ENCODE measurements at regions not wholly inside any gene's neighbourhood (a gene's known extent, or its start where the extent isn't known, plus 50 kb on each side); places are given as distances from the start of the nearest gene placed in this dataset.

DNA sequence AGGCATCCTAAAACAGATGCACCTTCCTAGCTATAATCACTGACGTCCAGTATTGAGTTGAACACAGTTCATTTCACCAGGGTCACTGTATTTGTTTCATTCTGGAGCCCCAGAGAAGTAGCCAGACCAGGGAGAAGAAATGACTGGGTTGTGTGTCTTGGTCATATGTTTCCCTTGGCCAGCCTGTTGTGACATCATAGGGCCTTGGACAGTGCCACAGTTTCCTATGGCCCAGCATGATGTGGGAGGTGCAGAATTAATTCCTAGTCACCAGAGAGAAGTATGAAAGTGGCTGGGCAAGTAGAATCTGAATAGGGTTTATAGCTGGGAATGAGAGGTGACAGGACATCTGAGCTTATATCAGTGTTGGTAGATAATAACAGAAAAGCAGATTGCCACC is 84.0 kb upstream of the ZBED5 start:
- TF ChIP-seq, protein P1, sequence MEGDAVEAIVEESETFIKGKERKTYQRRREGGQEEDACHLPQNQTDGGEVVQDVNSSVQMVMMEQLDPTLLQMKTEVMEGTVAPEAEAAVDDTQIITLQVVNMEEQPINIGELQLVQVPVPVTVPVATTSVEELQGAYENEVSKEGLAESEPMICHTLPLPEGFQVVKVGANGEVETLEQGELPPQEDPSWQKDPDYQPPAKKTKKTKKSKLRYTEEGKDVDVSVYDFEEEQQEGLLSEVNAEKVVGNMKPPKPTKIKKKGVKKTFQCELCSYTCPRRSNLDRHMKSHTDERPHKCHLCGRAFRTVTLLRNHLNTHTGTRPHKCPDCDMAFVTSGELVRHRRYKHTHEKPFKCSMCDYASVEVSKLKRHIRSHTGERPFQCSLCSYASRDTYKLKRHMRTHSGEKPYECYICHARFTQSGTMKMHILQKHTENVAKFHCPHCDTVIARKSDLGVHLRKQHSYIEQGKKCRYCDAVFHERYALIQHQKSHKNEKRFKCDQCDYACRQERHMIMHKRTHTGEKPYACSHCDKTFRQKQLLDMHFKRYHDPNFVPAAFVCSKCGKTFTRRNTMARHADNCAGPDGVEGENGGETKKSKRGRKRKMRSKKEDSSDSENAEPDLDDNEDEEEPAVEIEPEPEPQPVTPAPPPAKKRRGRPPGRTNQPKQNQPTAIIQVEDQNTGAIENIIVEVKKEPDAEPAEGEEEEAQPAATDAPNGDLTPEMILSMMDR (IDR thresholded peaks at IDR 0.05; ENCODE audit: insufficient read depth, low read depth, low read length, missing control alignments): no peak
- H3K4me3 ChIP-seq (ENCODE audit: low read length): no peak overlapping the region
- DNase-seq (ENCODE audit: low read depth): no peak

DNA sequence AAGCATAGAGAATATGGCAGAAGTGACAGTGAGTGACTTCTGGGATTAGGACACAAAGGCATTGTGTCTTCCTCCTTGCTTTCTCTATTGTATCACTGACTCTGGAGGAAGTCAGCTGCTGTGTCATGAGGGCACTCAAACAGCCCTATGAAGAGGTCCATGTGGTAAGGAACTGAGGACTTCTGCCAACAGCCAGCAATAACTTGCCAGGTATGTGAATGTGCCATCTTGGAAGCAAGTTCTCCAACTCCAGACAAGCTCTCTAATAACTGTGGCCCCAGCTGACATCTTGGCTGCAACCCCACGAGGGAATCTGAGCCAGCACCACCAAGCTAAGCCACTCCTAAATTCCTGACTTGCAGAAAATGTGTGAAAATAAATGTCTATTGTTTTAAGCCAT is 83.6 kb upstream of the ZBED5 start:
- TF ChIP-seq, protein P1 (IDR thresholded peaks at IDR 0.05; ENCODE audit: insufficient read depth, low read depth, low read length, missing control alignments): no peak
- DNase-seq (ENCODE audit: low read depth): no peak
- H3K4me3 ChIP-seq (ENCODE audit: low read length): no peak overlapping the region

DNA sequence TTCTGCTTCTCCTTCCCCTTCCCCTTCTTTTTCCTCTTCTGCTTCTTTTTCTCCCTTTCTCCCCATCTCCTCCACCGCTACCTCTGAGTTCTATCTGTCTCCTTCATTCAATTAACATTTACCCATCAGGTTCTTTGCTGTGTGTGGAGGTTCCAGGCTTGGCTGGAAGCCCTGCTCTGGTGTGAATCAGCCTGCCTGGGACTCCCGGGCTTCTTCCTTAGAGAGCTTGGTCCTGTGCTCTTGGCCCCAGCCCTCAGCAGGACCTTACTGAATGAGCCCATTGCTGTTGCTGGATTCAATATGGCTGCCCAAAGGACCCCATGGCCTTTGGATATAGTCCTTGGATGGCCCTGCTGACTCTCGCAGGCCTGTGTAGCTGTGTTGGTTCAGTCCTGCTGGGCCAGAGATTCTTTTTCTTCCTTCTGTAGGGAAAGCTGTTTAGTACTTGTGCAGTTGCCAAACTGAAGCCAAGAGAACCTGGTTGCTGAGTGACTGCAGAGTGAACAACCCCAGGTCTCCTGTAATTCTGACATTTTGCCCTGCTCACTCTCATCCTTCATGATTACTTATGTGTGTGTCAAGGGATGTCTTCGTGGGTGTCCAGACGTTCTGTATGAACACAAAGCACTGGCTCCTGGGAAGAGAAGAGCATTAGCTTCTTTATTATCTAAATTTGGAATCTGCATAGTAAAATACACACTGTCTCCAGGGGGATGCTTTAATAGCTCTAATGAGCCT is 81.0 kb upstream of the ZBED5 start:
- TF ChIP-seq, protein P1 (IDR thresholded peaks at IDR 0.05; ENCODE audit: insufficient read depth, low read depth, low read length, missing control alignments): no peak
- H3K4me3 ChIP-seq (ENCODE audit: low read length): no peak overlapping the region
- no peak for DNase-seq (ENCODE audit: low read depth)

DNA sequence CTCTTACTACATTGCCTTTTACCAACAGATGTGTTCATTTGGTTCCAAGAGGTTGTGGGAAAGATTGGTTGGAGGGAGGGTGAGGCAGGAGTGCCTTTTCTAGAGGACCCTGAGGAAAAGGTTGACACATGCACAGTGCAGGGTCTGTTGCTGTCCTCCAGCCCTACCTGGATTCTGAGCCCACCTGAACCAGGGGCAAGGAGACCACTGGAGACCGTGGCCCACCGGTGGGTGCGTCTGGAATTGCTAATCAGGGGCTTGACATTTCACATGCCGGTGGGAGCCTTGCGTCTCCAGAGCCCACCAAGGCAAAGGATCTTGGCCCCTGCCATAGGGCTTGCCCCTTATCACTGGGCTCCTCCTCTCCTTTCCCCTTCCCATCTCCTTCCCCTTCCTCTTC is 80.4 kb upstream of the ZBED5 start:
- TF ChIP-seq, protein P1 (IDR thresholded peaks at IDR 0.05; ENCODE audit: insufficient read depth, low read depth, low read length, missing control alignments): no peak
- no peak for DNase-seq (ENCODE audit: low read depth)
- H3K4me3 ChIP-seq (ENCODE audit: low read length): no peak overlapping the region

DNA sequence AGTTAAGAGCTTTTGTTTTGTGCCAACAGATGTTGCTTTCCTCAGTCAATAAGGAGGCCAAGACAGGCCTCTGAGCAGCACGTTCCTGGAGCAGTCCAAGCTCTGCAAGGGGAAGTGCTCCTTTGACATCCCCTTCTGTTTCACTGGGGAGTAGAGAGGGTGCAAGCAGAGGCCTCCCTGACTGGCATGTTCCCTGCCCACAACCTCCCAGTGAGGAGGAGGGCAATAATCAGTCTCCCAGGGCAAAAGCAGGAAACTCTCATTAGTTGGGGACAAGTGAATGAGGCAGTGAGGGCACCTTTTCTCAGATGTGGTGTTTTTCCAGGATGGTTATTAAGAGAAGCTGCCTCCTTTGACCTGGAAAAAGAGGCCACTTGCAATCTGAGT is 79.5 kb upstream of the ZBED5 start:
- DNase-seq (ENCODE audit: low read depth): no peak
- TF ChIP-seq, protein P1 (IDR thresholded peaks at IDR 0.05; ENCODE audit: insufficient read depth, low read depth, low read length, missing control alignments): no peak
- H3K4me3 ChIP-seq (ENCODE audit: low read length): no peak overlapping the region

DNA sequence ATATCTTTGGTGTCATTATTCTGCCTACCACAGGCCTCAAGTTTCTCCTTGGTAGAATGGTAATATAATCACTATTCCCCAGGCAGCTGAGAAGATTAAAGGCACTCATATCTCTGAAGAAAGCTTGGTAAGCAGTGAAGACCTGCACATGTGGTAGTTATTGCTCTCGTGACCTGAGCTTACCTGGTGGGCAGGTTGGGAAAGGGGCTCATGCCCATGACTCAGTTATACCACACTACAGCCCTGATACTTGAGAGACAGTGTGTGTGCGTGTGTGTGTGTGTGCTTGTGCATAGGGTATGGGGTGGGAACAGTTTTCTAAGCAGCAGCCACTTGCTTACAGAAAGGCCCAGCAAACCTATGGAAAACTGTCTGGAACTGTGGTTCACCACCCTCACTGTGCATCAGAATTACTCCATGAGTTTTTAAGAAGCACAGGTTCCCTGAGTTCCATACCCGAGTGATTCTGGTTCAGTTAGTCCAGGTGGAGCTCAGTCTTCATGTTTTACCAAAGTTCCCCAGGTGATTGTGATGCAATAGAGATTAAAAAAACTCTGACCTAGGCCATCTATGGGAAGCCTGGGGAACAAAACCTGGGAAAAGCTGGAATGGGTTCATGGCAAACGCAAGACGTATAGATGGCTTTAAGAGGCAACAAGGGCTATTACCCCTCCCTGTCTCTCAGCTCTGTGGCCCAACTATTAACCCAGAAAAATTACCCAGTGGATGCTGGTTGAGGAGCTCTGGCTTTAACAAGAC is 79.0 kb upstream of the ZBED5 start:
- H3K4me3 ChIP-seq (ENCODE audit: low read length): no peak overlapping the region
- no peak for DNase-seq (ENCODE audit: low read depth)
- TF ChIP-seq, protein P1 (IDR thresholded peaks at IDR 0.05; ENCODE audit: insufficient read depth, low read depth, low read length, missing control alignments): no peak
